Activated T-helper 17 cell treated with anti-CD3 and anti-CD28 coated beads, Interleukin-2, amount 50 U/mL, for 72 hours (primary cell): ENCODE measurements at regions not wholly inside any gene's neighbourhood (a gene's known extent, or its start where the extent isn't known, plus 50 kb on each side); places are given as distances from the start of the nearest gene placed in this dataset.

Experiments
- ATAC-seq: fragments of 150-1000 bp; cut with Tn5 transposase; replicated peaks from 2 replicates; pipeline ENCODE4 v1.10.0; 2021; ENCODE audit warnings: mild to moderate bottlenecking, moderate library complexity
- H3K27ac Mint-ChIP-seq: one replicate; pipeline ENCODE4 v1.8.0; 2022; ENCODE audit warnings: mixed read lengths
- H3K27me3 Mint-ChIP-seq: one replicate; pipeline ENCODE4 v1.8.0; 2022; ENCODE audit warnings: mixed read lengths
- H3K36me3 Mint-ChIP-seq: one replicate; pipeline ENCODE4 v1.8.0; 2022; ENCODE audit warnings: low read depth, mild to moderate bottlenecking, mixed read lengths
- H3K4me1 Mint-ChIP-seq: one replicate; pipeline ENCODE4 v1.8.0; 2022; ENCODE audit warnings: mixed read lengths
- H3K4me3 Mint-ChIP-seq: one replicate; pipeline ENCODE4 v1.8.0; 2022; ENCODE audit warnings: mild to moderate bottlenecking, mixed read lengths
- H3K9me3 Mint-ChIP-seq: one replicate; pipeline ENCODE4 v1.8.0; 2022; ENCODE audit warnings: mixed read lengths

GRCh38 chr3:64390893-64391292 lies 165.6 kb upstream of the PRICKLE2 start:
- H3K4me3 Mint-ChIP-seq: no peak overlapping the region
- no peaks in the 10 kb centered on the region for H3K36me3 Mint-ChIP-seq
- no peaks in the 10 kb centered on the region for H3K4me1 Mint-ChIP-seq
- peaks cover 8% of the 10 kb centered on the region for H3K27me3 Mint-ChIP-seq
- ATAC-seq: no peak
- H3K9me3 Mint-ChIP-seq: no peaks in the 10 kb centered on the region
- H3K27ac Mint-ChIP-seq: no peak overlapping the region

DNA sequence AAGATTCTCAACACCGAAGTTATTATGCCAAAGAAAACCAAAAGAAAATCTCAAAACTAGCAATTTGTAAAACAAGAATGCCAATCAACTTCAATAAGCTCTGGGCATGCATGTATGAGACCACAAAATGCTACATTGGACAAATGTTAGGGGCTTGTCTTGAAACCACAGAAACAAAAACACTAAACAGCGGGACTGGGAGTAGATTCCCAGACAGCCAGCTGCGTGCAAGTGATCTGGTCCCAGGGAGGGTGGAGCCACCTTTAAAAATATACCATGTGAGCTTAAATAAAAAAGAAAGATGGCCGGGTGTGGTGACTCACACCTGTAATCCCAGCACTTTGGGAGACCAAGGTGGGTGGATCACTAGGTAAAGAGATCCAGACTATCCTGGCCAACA lies 163.6 kb upstream of the PRICKLE2 start:
- Mint-ChIP-seq H3K4me3 (no peak overlapping the region), H3K9me3 (no peaks in the 10 kb centered on the region), H3K27me3 (peaks cover 8% of the 10 kb centered on the region), H3K4me1 (no peaks in the 10 kb centered on the region), H3K27ac (no peak overlapping the region), H3K36me3 (no peaks in the 10 kb centered on the region)
- no peak for ATAC-seq

GRCh38 chr3:64387688-64388087 lies 162.4 kb upstream of the PRICKLE2 start:
- Mint-ChIP-seq H3K4me3 (no peak overlapping the region), H3K27ac (no peak overlapping the region), H3K36me3 (no peaks in the 10 kb centered on the region), H3K4me1 (no peaks in the 10 kb centered on the region), H3K27me3 (peaks cover 8% of the 10 kb centered on the region), H3K9me3 (no peaks in the 10 kb centered on the region)
- ATAC-seq: no peak

DNA sequence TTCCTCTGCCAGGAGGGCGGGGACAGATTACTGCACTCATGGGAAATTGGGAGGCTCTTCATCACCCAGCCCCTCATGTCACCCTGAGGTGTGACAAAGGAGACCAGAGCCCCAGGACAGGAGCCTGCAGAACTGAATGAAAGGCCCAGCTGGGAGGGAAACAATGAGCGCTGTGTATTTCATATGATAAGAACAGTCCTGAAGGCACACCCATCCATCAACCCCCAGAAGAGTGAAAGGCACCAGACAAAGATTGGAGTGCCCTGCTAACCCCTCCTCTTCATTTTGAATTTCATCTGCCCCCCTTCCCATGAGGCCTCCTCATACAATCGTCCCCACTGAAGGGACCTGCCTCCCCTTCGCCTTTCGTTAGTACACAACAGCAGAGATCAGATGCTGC lies 160.0 kb upstream of the PRICKLE2 start:
- Mint-ChIP-seq H3K9me3 (no peaks in the 10 kb centered on the region), H3K36me3 (no peaks in the 10 kb centered on the region), H3K4me3 (no peak overlapping the region), H3K4me1 (no peaks in the 10 kb centered on the region), H3K27me3 (peaks cover 8% of the 10 kb centered on the region), H3K27ac (no peak overlapping the region)
- no peak for ATAC-seq

GRCh38 chr3:64384561-64384960 lies 159.3 kb upstream of the PRICKLE2 start:
- Mint-ChIP-seq H3K27ac (no peak overlapping the region), H3K4me3 (no peak overlapping the region), H3K4me1 (no peaks in the 10 kb centered on the region), H3K9me3 (no peaks in the 10 kb centered on the region), H3K36me3 (no peaks in the 10 kb centered on the region), H3K27me3 (peaks cover 8% of the 10 kb centered on the region)
- ATAC-seq: no peak

GRCh38 chr3:64382153-64382552 lies 156.9 kb upstream of the PRICKLE2 start:
- Mint-ChIP-seq H3K9me3 (no peaks in the 10 kb centered on the region), H3K36me3 (no peaks in the 10 kb centered on the region), H3K27ac (no peak overlapping the region), H3K4me3 (no peak overlapping the region), H3K27me3 (no peaks in the 10 kb centered on the region), H3K4me1 (no peaks in the 10 kb centered on the region)
- no peak for ATAC-seq

DNA sequence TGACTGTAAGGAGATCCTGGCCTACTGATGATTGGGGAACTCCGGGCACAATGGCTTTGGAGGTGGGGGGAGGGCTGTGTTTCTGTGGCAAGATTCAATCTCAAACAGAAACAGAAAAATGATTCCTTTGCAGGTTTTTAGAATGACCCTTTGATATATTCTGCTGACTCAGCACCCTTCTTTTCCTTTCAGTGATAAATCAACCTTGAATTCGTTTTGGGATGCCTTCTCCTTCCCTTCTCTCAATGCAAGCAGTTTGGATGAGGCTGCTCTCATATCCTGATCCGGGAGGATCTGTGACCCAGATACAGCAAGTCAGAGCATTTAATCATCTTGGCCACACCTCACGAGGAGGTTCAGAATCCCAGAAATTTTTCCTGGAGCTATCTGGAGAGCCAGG lies 156.1 kb upstream of the PRICKLE2 start:
- Mint-ChIP-seq H3K4me1 (no peaks in the 10 kb centered on the region), H3K4me3 (no peak overlapping the region), H3K27ac (no peak overlapping the region), H3K36me3 (no peaks in the 10 kb centered on the region), H3K9me3 (peaks cover 4% of the 10 kb centered on the region), H3K27me3 (no peaks in the 10 kb centered on the region)
- ATAC-seq: no peak

DNA sequence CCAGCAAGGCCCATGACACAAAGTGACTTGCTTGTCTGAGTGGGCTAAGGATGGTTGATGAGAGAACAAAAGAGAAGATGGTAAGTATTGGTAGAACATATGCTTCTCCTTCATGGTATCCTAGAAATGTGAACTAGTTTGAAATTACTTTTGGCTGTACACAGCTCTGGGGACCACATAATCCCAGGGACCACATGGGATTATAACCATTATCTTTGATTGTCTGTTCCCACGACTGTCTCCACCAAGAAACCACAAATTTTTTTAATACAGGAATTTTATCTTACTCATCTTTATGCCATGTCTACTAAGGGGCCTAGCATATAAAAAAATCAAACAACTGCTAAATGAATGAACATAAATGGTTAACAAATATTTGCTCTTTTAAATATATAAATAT lies 155.3 kb upstream of the PRICKLE2 start:
- no peaks in the 10 kb centered on the region for H3K36me3 Mint-ChIP-seq
- H3K27me3 Mint-ChIP-seq: no peaks in the 10 kb centered on the region
- peaks cover 4% of the 10 kb centered on the region for H3K9me3 Mint-ChIP-seq
- H3K27ac Mint-ChIP-seq: no peak overlapping the region
- no peak overlapping the region for H3K4me3 Mint-ChIP-seq
- no peak for ATAC-seq
- H3K4me1 Mint-ChIP-seq: no peaks in the 10 kb centered on the region

GRCh38 chr3:64379221-64379620 lies 154.0 kb upstream of the PRICKLE2 start:
- Mint-ChIP-seq H3K27me3 (no peaks in the 10 kb centered on the region), H3K4me1 (no peaks in the 10 kb centered on the region), H3K36me3 (no peaks in the 10 kb centered on the region), H3K4me3 (no peak overlapping the region), H3K27ac (no peak overlapping the region), H3K9me3 (peaks cover 4% of the 10 kb centered on the region)
- ATAC-seq: no peak

- H3K9me3 Mint-ChIP-seq: peaks cover 4% of the 10 kb centered on the region
- no peaks in the 10 kb centered on the region for H3K36me3 Mint-ChIP-seq
- H3K4me1 Mint-ChIP-seq: no peaks in the 10 kb centered on the region
- no peak overlapping the region for H3K4me3 Mint-ChIP-seq
- no peak overlapping the region for H3K27ac Mint-ChIP-seq
- H3K27me3 Mint-ChIP-seq: no peaks in the 10 kb centered on the region
- no peak for ATAC-seq
These were observed 152.7 kb upstream of the PRICKLE2 start for GRCh38 chr3:64377942-64378341.

GRCh38 chr3:64375737-64376136 lies 150.5 kb upstream of the PRICKLE2 start:
- Mint-ChIP-seq H3K4me1 (no peaks in the 10 kb centered on the region), H3K4me3 (no peak overlapping the region), H3K27ac (no peak overlapping the region), H3K9me3 (peaks cover 4% of the 10 kb centered on the region), H3K27me3 (no peaks in the 10 kb centered on the region), H3K36me3 (no peaks in the 10 kb centered on the region)
- no peak for ATAC-seq

- no peak overlapping the region for H3K4me3 Mint-ChIP-seq
- H3K27ac Mint-ChIP-seq: no peak overlapping the region
- H3K27me3 Mint-ChIP-seq: peaks cover 3% of the 10 kb centered on the region
- no peak for ATAC-seq
- H3K9me3 Mint-ChIP-seq: no peaks in the 10 kb centered on the region
- no peaks in the 10 kb centered on the region for H3K36me3 Mint-ChIP-seq
- no peaks in the 10 kb centered on the region for H3K4me1 Mint-ChIP-seq
These were observed 144.1 kb upstream of the PRICKLE2 start for GRCh38 chr3:64369390-64369789.

- Mint-ChIP-seq H3K36me3 (no peaks in the 10 kb centered on the region), H3K9me3 (no peaks in the 10 kb centered on the region), H3K4me1 (no peaks in the 10 kb centered on the region), H3K27ac (no peak overlapping the region), H3K4me3 (no peak overlapping the region), H3K27me3 (peaks cover 3% of the 10 kb centered on the region)
- ATAC-seq: no peak
These were observed 143.2 kb upstream of the PRICKLE2 start for GRCh38 chr3:64368257-64369020.

- ATAC-seq: no peak
- no peaks in the 10 kb centered on the region for H3K9me3 Mint-ChIP-seq
- H3K4me1 Mint-ChIP-seq: no peaks in the 10 kb centered on the region
- H3K4me3 Mint-ChIP-seq: no peak overlapping the region
- H3K27me3 Mint-ChIP-seq: peaks cover 3% of the 10 kb centered on the region
- H3K27ac Mint-ChIP-seq: no peak overlapping the region
- no peaks in the 10 kb centered on the region for H3K36me3 Mint-ChIP-seq
These were observed 140.6 kb upstream of the PRICKLE2 start for GRCh38 chr3:64365877-64366276.

DNA sequence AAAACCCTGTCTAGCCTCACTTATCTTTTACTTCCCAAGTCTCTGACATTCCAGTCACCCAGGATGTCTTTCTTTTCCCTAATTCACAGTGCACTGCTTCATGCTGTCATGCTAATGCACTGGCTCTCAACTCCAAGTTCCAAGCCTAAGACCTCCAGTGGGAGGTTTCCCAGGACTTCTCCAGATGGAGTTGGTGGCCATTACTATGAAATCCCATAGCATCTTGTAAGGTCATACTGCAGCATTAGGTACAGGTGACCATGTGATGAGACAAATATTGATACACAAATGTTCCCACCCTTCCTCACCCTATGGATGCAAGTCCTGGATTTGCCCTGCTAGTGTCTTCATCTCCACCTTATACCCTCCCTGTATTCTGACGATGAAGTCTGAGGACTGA lies 138.6 kb upstream of the PRICKLE2 start:
- no peak overlapping the region for H3K4me3 Mint-ChIP-seq
- no peaks in the 10 kb centered on the region for H3K36me3 Mint-ChIP-seq
- no peak overlapping the region for H3K27ac Mint-ChIP-seq
- H3K27me3 Mint-ChIP-seq: peaks cover 4% of the 10 kb centered on the region
- no peaks in the 10 kb centered on the region for H3K4me1 Mint-ChIP-seq
- no peaks in the 10 kb centered on the region for H3K9me3 Mint-ChIP-seq
- no peak for ATAC-seq
